Tibial nerve (tissue), 3 donors: ENCODE measurements at regions not wholly inside any gene's neighbourhood (a gene's known extent, or its start where the extent isn't known, plus 50 kb on each side); places are given as distances from the start of the nearest gene placed in this dataset.

Experiments
- CTCF ChIP-seq, 5 experiments: fragments of 200-600 bp in 3 of 5; fragments of 450-650 bp in 2 of 5; sonication (generic) in 3 of 5; IDR thresholded peaks; one replicate each; pipeline ENCODE4 v1.5.1; 2016 to 2019; ENCODE audit warnings: antibody characterized with exemption in 5 of 5, mild to moderate bottlenecking in 3 of 5, moderate library complexity in 2 of 5
- POLR2A ChIP-seq, 2 donors: fragments of 450-650 bp; IDR thresholded peaks; one replicate each; pipeline ENCODE4 v1.6.1; 2017; ENCODE audit warnings: antibody characterized with exemption in 2 of 2, mild to moderate bottlenecking in 2 of 2, moderate library complexity in 2 of 2

- TF ChIP-seq CTCF (IDR thresholded peaks at IDR 0.05), result no peak
- no peak for TF ChIP-seq POLR2A (IDR thresholded peaks at IDR 0.05)
Observed at GRCh38 chr2:122366427-122366826, 611.0 kb downstream of the TSN start.
